Loucy (cell line): ENCODE measurements at regions not wholly inside any gene's neighbourhood (a gene's known extent, or its start where the extent isn't known, plus 50 kb on each side); places are given as distances from the start of the nearest gene placed in this dataset.

Experiments used
- H2AFZ ChIP-seq: fragments of 200-600 bp; sonication (generic); 2 replicates; pipeline ENCODE4 v1.6.0; 2016; ENCODE audit warnings: antibody characterized with exemption, mild to moderate bottlenecking, low read length, moderate library complexity
- H3F3A ChIP-seq: fragments of 200-600 bp; 2 replicates; pipeline ENCODE4 v1.6.0; 2016; ENCODE audit warnings: antibody characterized with exemption, low read depth, mild to moderate bottlenecking
- H3K27me3 ChIP-seq: fragments of 200-600 bp; sonication (generic); 2 replicates; pipeline ENCODE4 v1.6.1; 2014; ENCODE audit warnings: low read length, mild to moderate bottlenecking; ENCODE audit not compliant: insufficient read depth, poor library complexity, severe bottlenecking
- H3K36me3 ChIP-seq: fragments of 200-600 bp; sonication (generic); 2 replicates; pipeline ENCODE4 v1.6.1; 2016; ENCODE audit warnings: low read length; ENCODE audit not compliant: insufficient read depth
- H3K4me1 ChIP-seq: fragments of 200-600 bp; sonication (generic); 2 replicates; pipeline ENCODE4 v1.5.1; 2014; ENCODE audit warnings: low read length, mild to moderate bottlenecking; ENCODE audit not compliant: insufficient read depth, poor library complexity, severe bottlenecking
- H3K4me2 ChIP-seq: fragments of 200-600 bp; sonication (generic); 2 replicates; pipeline ENCODE4 v1.6.0; 2014; ENCODE audit warnings: antibody characterized with exemption, low read length, low read depth, mild to moderate bottlenecking; ENCODE audit not compliant: poor library complexity, severe bottlenecking
- H3K4me3 ChIP-seq: fragments of 200-600 bp; sonication (generic); 2 replicates; pipeline ENCODE4 v1.5.1; 2014; ENCODE audit warnings: low read length, mild to moderate bottlenecking, mixed read lengths; ENCODE audit not compliant: poor library complexity, severe bottlenecking
- H3K79me2 ChIP-seq: fragments of 200-600 bp; sonication (generic); 2 replicates; pipeline ENCODE4 v1.6.1; 2014; ENCODE audit warnings: low read length; ENCODE audit not compliant: insufficient read depth
- H3K9ac ChIP-seq: fragments of 200-600 bp; sonication (generic); 2 replicates; pipeline ENCODE4 v1.6.0; 2014; ENCODE audit warnings: mild to moderate bottlenecking, low read depth, low read length, moderate library complexity; ENCODE audit not compliant: poor library complexity, severe bottlenecking
- H3K9me2 ChIP-seq: fragments of 200-600 bp; sonication (generic); replicated peaks from 2 replicates; pipeline ENCODE4 v1.6.1; 2016; ENCODE audit warnings: low read depth, low read length, mixed read lengths
- H3K9me3 ChIP-seq: fragments of 200-600 bp; sonication (generic); 2 replicates; pipeline ENCODE4 v1.6.1; 2014; ENCODE audit warnings: mild to moderate bottlenecking, antibody characterized with exemption, low read length, low read depth; ENCODE audit not compliant: insufficient read depth
- H4K20me1 ChIP-seq: fragments of 200-600 bp; sonication (generic); 2 replicates; pipeline ENCODE4 v1.6.0; 2014; ENCODE audit warnings: antibody characterized with exemption, low read length, mild to moderate bottlenecking; ENCODE audit not compliant: insufficient read depth, poor library complexity, severe bottlenecking
- CTCF ChIP-seq: fragments of 200-600 bp; sonication (generic); conservative IDR thresholded peaks from 2 replicates; pipeline ENCODE4 v1.5.1; 2014; ENCODE audit warnings: mild to moderate bottlenecking, antibody characterized with exemption, low read length
- EZH2phosphoT487 ChIP-seq: fragments of 200-600 bp; IDR thresholded peaks from 2 replicates; pipeline ENCODE4 v1.6.1; 2018; ENCODE audit warnings: antibody characterized with exemption, mild to moderate bottlenecking, moderate library complexity, borderline replicate concordance

- Histone ChIP-seq H3K79me2 (no peaks in the 10 kb centered on the region), H3K9me2 (no peaks in the 10 kb centered on the region), H3K9me3 (no peaks in the 10 kb centered on the region), H3K27me3 (no peaks in the 10 kb centered on the region), H3K36me3 (no peaks in the 10 kb centered on the region), H4K20me1 (no peaks in the 10 kb centered on the region), H3K4me1 (peaks cover 10% of the 10 kb centered on the region), H3K4me3 (no peak overlapping the region), H3K9ac (no peak overlapping the region), H2AFZ (no peak overlapping the region), H3K4me2 (no peak overlapping the region), H3F3A (no peaks in the 10 kb centered on the region)
- TF ChIP-seq CTCF = no peak
- no peak for TF ChIP-seq EZH2phosphoT487
These were observed 376.1 kb downstream of the EFNA5 start for GRCh38 chr5:107294669-107295068.

GRCh38 chr5:107294211-107294550 is 376.6 kb downstream of the EFNA5 start:
- TF ChIP-seq EZH2phosphoT487 (no peak), CTCF (no peak)
- Histone ChIP-seq H3K4me3 (no peak overlapping the region), H3K9me2 (no peaks in the 10 kb centered on the region), H2AFZ (0 out of 2 replicates have a peak overlapping the region, but pooled peaks have one; percentile 45), H3K9me3 (no peaks in the 10 kb centered on the region), H3K79me2 (no peaks in the 10 kb centered on the region), H3K4me2 (no peak overlapping the region), H4K20me1 (no peaks in the 10 kb centered on the region), H3K36me3 (no peaks in the 10 kb centered on the region), H3F3A (no peaks in the 10 kb centered on the region), H3K27me3 (no peaks in the 10 kb centered on the region), H3K9ac (no peak overlapping the region), H3K4me1 (peaks cover 10% of the 10 kb centered on the region)

GRCh38 chr5:107293541-107294210 is 377.1 kb downstream of the EFNA5 start:
- Histone ChIP-seq H3K4me1 (peaks cover 10% of the 10 kb centered on the region), H4K20me1 (no peaks in the 10 kb centered on the region), H3F3A (no peaks in the 10 kb centered on the region), H3K4me2 (no peak overlapping the region), H2AFZ (0 out of 2 replicates have a peak overlapping the region, but pooled peaks have one; percentile 45), H3K36me3 (no peaks in the 10 kb centered on the region), H3K9me2 (no peaks in the 10 kb centered on the region), H3K4me3 (no peak overlapping the region), H3K27me3 (no peaks in the 10 kb centered on the region), H3K9ac (no peak overlapping the region), H3K79me2 (no peaks in the 10 kb centered on the region), H3K9me3 (no peaks in the 10 kb centered on the region)
- no peak for TF ChIP-seq EZH2phosphoT487
- no peak for TF ChIP-seq CTCF
